MM.1S (cell line): ENCODE measurements at regions not wholly inside any gene's neighbourhood (a gene's known extent, or its start where the extent isn't known, plus 50 kb on each side); places are given as distances from the start of the nearest gene placed in this dataset.

Experiments used
- EZH2phosphoT487 ChIP-seq: fragments of 300-600 bp; sonication (generic); IDR thresholded peaks from 2 replicates; pipeline ENCODE4 v1.6.1; 2018; ENCODE audit warnings: antibody characterized with exemption, low read length
- TF ChIP-seq, protein P1 (sequence below): fragments of 300-600 bp; sonication (generic); IDR thresholded peaks from 2 replicates; pipeline ENCODE4 v1.5.1; 2016; ENCODE audit warnings: antibody characterized with exemption, low read length, mixed read lengths

DNA sequence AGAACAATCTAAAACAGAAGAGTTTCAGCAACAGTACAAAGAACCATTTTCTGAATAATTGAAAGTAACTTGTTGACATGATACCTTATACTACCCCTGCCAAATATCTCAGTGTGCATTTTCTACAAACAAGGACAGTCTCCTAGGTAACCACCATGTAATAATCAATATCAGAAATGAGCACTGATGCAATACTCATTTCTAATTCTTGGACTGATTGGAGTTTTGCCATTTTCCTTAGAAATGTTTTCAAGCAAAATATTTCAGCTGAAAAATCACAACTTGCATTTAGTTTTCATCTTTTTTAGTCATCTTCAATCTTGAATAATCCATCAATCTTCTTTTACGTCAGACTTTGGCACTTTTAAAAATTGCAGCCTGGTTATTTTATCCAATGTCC, 420.2 kb downstream of the CDC14C start:
- TF ChIP-seq, protein P1, sequence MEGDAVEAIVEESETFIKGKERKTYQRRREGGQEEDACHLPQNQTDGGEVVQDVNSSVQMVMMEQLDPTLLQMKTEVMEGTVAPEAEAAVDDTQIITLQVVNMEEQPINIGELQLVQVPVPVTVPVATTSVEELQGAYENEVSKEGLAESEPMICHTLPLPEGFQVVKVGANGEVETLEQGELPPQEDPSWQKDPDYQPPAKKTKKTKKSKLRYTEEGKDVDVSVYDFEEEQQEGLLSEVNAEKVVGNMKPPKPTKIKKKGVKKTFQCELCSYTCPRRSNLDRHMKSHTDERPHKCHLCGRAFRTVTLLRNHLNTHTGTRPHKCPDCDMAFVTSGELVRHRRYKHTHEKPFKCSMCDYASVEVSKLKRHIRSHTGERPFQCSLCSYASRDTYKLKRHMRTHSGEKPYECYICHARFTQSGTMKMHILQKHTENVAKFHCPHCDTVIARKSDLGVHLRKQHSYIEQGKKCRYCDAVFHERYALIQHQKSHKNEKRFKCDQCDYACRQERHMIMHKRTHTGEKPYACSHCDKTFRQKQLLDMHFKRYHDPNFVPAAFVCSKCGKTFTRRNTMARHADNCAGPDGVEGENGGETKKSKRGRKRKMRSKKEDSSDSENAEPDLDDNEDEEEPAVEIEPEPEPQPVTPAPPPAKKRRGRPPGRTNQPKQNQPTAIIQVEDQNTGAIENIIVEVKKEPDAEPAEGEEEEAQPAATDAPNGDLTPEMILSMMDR = no peak
- TF ChIP-seq EZH2phosphoT487 = no peak
